ENCODE measurements at regions not wholly inside any gene's neighbourhood (a gene's known extent, or its start where the extent isn't known, plus 50 kb on each side); places are given as distances from the start of the nearest gene placed in this dataset.

DNA sequence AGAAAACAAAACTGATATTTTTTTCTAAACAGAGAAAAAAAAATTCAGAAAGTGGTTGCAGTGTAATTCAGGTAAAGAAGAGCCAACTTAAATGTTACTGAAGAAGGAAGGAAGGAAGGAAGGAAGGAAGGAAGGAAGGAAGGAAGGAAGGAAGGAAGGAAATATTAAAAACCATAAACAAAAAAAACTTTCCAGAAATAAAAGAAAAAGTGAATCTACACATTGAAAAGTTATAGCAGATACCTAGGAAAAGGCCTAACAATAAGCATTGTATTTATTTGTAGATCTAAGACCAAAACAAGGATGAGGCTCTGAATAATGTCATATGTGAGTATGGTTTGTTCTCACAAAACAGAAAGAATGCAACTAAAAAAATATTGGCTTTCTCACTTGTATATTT is 345.4 kb upstream of the NR5A2 start:
- no peak for TF ChIP-seq POLR2AphosphoS5 (IDR thresholded peaks at IDR 0.05; ENCODE audit: low read depth, low read length)
- TF ChIP-seq, protein P1, sequence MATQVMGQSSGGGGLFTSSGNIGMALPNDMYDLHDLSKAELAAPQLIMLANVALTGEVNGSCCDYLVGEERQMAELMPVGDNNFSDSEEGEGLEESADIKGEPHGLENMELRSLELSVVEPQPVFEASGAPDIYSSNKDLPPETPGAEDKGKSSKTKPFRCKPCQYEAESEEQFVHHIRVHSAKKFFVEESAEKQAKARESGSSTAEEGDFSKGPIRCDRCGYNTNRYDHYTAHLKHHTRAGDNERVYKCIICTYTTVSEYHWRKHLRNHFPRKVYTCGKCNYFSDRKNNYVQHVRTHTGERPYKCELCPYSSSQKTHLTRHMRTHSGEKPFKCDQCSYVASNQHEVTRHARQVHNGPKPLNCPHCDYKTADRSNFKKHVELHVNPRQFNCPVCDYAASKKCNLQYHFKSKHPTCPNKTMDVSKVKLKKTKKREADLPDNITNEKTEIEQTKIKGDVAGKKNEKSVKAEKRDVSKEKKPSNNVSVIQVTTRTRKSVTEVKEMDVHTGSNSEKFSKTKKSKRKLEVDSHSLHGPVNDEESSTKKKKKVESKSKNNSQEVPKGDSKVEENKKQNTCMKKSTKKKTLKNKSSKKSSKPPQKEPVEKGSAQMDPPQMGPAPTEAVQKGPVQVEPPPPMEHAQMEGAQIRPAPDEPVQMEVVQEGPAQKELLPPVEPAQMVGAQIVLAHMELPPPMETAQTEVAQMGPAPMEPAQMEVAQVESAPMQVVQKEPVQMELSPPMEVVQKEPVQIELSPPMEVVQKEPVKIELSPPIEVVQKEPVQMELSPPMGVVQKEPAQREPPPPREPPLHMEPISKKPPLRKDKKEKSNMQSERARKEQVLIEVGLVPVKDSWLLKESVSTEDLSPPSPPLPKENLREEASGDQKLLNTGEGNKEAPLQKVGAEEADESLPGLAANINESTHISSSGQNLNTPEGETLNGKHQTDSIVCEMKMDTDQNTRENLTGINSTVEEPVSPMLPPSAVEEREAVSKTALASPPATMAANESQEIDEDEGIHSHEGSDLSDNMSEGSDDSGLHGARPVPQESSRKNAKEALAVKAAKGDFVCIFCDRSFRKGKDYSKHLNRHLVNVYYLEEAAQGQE (IDR thresholded peaks at IDR 0.05; ENCODE audit: insufficient read depth in 1 of 2, low read depth in 2 of 2, low read length in 2 of 2) = no peak
- TF ChIP-seq TAF1 (IDR thresholded peaks at IDR 0.05; ENCODE audit: borderline replicate concordance, insufficient read depth, low read length) = no peak
- no peak for TF ChIP-seq SIN3A (IDR thresholded peaks at IDR 0.05; ENCODE audit: borderline replicate concordance, insufficient read depth, low read length)
- no peak for TF ChIP-seq FOXP2 (optimal IDR thresholded peaks at IDR 0.05; ENCODE audit: borderline replicate concordance, extremely low read depth, extremely low read length, insufficient read depth)

All from PFSK-1 (cell line).